Skeletal muscle cell (primary cell): ENCODE measurements at regions not wholly inside any gene's neighbourhood (a gene's known extent, or its start where the extent isn't known, plus 50 kb on each side); places are given as distances from the start of the nearest gene placed in this dataset.
A peak's percentile ranks its signal among the peaks of the same experiment; 100 is the strongest.

Source experiments
- DNase-seq: peaks from one replicate; pipeline ENCODE4 v3.0.0-alpha.2; 2010; ENCODE audit warnings: low read depth
- H3K4me3 ChIP-seq: 2 replicates; pipeline ENCODE4 v1.5.1; 2011; ENCODE audit warnings: low read depth, mild to moderate bottlenecking, control low read depth, low read length, moderate library complexity

- no peak for DNase-seq
- no peak overlapping the region for H3K4me3 ChIP-seq
Observed at GRCh38 chr2:134078354-134078753, 175.5 kb upstream of the MGAT5 start.

- no peak for DNase-seq
- no peak overlapping the region for H3K4me3 ChIP-seq
Observed at GRCh38 chr2:134079373-134079772, 174.5 kb upstream of the MGAT5 start.

- peak; percentile 7 for DNase-seq
- no peak overlapping the region for H3K4me3 ChIP-seq
Observed at GRCh38 chr2:134080386-134081089, 173.3 kb upstream of the MGAT5 start.

GRCh38 chr2:134081238-134081938 lies 172.5 kb upstream of the MGAT5 start:
- H3K4me3 ChIP-seq: no peak overlapping the region
- no peak for DNase-seq

GRCh38 chr2:134083548-134083947 lies 170.3 kb upstream of the MGAT5 start:
- H3K4me3 ChIP-seq: no peak overlapping the region
- no peak for DNase-seq

- no peak overlapping the region for H3K4me3 ChIP-seq
- DNase-seq: no peak
Observed at GRCh38 chr2:134086594-134087219, 167.2 kb upstream of the MGAT5 start.

- H3K4me3 ChIP-seq: no peak overlapping the region
- DNase-seq: no peak
Observed at GRCh38 chr2:134087371-134087921, 166.4 kb upstream of the MGAT5 start.

GRCh38 chr2:134089454-134089853 lies 164.4 kb upstream of the MGAT5 start:
- H3K4me3 ChIP-seq: no peak overlapping the region

GRCh38 chr2:134097740-134098139 lies 156.1 kb upstream of the MGAT5 start:
- no peak for DNase-seq
- H3K4me3 ChIP-seq: no peak overlapping the region

More at GRCh38 chr2:134089454-134089853, 164.4 kb upstream of the MGAT5 start:
- no peak for DNase-seq

- DNase-seq: no peak
- H3K4me3 ChIP-seq: no peak overlapping the region
Observed at GRCh38 chr2:134098321-134098720, 155.6 kb upstream of the MGAT5 start.

- DNase-seq: no peak
- no peak overlapping the region for H3K4me3 ChIP-seq
Observed at GRCh38 chr2:134099273-134099672, 154.6 kb upstream of the MGAT5 start.

GRCh38 chr2:134103196-134103595 lies 150.7 kb upstream of the MGAT5 start:
- no peak for DNase-seq
- no peak overlapping the region for H3K4me3 ChIP-seq

GRCh38 chr2:134104754-134105153 lies 149.1 kb upstream of the MGAT5 start:
- H3K4me3 ChIP-seq: no peak overlapping the region
- DNase-seq: no peak

- H3K4me3 ChIP-seq: no peak overlapping the region
- DNase-seq: no peak
Observed at GRCh38 chr2:134107402-134107801, 146.5 kb upstream of the MGAT5 start.

- H3K4me3 ChIP-seq: no peak overlapping the region
- DNase-seq: no peak
Observed at GRCh38 chr2:134108113-134108512, 145.8 kb upstream of the MGAT5 start.

- DNase-seq: no peak
- no peak overlapping the region for H3K4me3 ChIP-seq
Observed at GRCh38 chr2:134109246-134109645, 144.6 kb upstream of the MGAT5 start.

GRCh38 chr2:134109725-134110124 lies 144.1 kb upstream of the MGAT5 start:
- no peak overlapping the region for H3K4me3 ChIP-seq
- DNase-seq: no peak

GRCh38 chr2:134110532-134110931 lies 143.3 kb upstream of the MGAT5 start:
- H3K4me3 ChIP-seq: no peak overlapping the region
- no peak for DNase-seq

- DNase-seq: no peak
- no peak overlapping the region for H3K4me3 ChIP-seq
Observed at GRCh38 chr2:134117676-134118075, 136.2 kb upstream of the MGAT5 start.
